ENCODE measurements at regions not wholly inside any gene's neighbourhood (a gene's known extent, or its start where the extent isn't known, plus 50 kb on each side); places are given as distances from the start of the nearest gene placed in this dataset.

DNA sequence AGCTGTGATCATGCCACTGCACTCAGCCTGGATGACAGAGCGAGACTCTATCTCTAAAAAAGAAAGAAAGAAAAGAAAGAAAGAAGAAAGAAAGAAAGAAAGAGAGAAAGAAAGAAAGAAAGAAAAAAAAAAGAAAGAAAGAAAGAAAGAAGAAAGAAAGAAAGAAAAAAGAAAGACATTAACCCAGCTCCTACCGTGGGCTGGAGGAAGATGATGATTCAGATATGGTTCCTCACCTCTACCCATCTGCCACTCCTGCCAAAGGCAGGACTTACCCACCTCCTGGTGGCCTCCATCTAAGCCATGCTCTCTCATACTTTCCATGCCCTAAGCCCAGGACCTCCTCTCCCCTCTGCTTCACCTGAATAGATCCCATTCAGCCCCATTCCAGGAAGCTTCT lies 93.3 kb upstream of the LHX1 start:
- no peak for TF ChIP-seq EZH2phosphoT487 (IDR thresholded peaks at IDR 0.05; ENCODE audit: borderline replicate concordance, low read length)
- TF ChIP-seq, protein P1, sequence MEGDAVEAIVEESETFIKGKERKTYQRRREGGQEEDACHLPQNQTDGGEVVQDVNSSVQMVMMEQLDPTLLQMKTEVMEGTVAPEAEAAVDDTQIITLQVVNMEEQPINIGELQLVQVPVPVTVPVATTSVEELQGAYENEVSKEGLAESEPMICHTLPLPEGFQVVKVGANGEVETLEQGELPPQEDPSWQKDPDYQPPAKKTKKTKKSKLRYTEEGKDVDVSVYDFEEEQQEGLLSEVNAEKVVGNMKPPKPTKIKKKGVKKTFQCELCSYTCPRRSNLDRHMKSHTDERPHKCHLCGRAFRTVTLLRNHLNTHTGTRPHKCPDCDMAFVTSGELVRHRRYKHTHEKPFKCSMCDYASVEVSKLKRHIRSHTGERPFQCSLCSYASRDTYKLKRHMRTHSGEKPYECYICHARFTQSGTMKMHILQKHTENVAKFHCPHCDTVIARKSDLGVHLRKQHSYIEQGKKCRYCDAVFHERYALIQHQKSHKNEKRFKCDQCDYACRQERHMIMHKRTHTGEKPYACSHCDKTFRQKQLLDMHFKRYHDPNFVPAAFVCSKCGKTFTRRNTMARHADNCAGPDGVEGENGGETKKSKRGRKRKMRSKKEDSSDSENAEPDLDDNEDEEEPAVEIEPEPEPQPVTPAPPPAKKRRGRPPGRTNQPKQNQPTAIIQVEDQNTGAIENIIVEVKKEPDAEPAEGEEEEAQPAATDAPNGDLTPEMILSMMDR (conservative IDR thresholded peaks at IDR 0.05; ENCODE audit: low read depth, low read length): no peak
- no peak for TF ChIP-seq EZH2 (IDR thresholded peaks at IDR 0.05; ENCODE audit: low read length, unreplicated experiment)
